HCT116 (cell line): ENCODE measurements at regions not wholly inside any gene's neighbourhood (a gene's known extent, or its start where the extent isn't known, plus 50 kb on each side); places are given as distances from the start of the nearest gene placed in this dataset.
"Not testable (repeated sequence)": the region's sequence is repeated elsewhere in the genome, so short reads cannot be mapped to it uniquely, and the experiment has no call there.

Experiments
- ATAC-seq: fragments of 200-7000 bp; cut with Tn5 transposase; 2 replicates; pipeline ENCODE4 v1.9.1; 2020; ENCODE audit warnings: mild to moderate bottlenecking, moderate library complexity
- BruUV-seq: library from RNA; stranded (reverse); fragments of 400-500 nt; replicated peaks from 2 replicates; lab custom pipeline; 2021; lab: Mats Ljungman, UMichigan
- CTCF ChIA-PET: fragments of 300-600 bp; sonication (Branson Sonifier 250); formaldehyde crosslinking; loops from one replicate; lab custom pipeline; 2021; ENCODE audit warnings: antibody characterized with exemption; lab: Charles Lee
- POLR2A ChIA-PET: fragments of 300-600, 350-600 bp; sonication (Branson Sonifier 250); formaldehyde crosslinking; loops from one replicate; lab custom pipeline; 2021; ENCODE audit warnings: antibody characterized with exemption; lab: Charles Lee
- RAD21 ChIA-PET, 2 experiments: fragments of 300-600 bp; sonication (Branson Sonifier 250); formaldehyde crosslinking; loops; one replicate each; lab custom pipeline; 2023; ENCODE audit warnings: low total read pairs in 2 of 2; ENCODE audit not compliant: uncharacterized antibody in 2 of 2, unreplicated experiment in 2 of 2, low non-redundant PET in 1 of 2; lab: Charles Lee
- DNase-seq: peaks from one replicate; pipeline ENCODE4 v3.0.0-alpha.2; 2010; ENCODE audit warnings: low read depth, low spot score
- H2AFZ ChIP-seq: fragments of 200-600 bp; shearing (Covaris generic), sonication (generic); 2 replicates; pipeline ENCODE4 v1.6.1; 2017; ENCODE audit warnings: low read depth, mixed run types, mixed read lengths, antibody characterized with exemption, low read length; ENCODE audit not compliant: poor library complexity, severe bottlenecking
- H3K27ac ChIP-seq: 2 replicates; pipeline ENCODE4 v1.5.1; 2012; ENCODE audit warnings: low read depth, low read length
- H3K27me3 ChIP-seq: fragments of 200-600 bp; sonication (generic); 2 replicates; pipeline ENCODE4 v1.6.1; 2016; ENCODE audit warnings: mixed run types, low read length, mixed read lengths; ENCODE audit not compliant: insufficient read depth
- H3K36me3 ChIP-seq, 2 experiments: fragments of 200-500 bp in 1 of 2; fragments of 200-600 bp in 1 of 2; sonication (Bioruptor generic) in 1 of 2; sonication (generic) in 1 of 2; 2 replicates each; pipeline versions ENCODE4 v1.5.1 to v1.6.1; 2014 to 2016; ENCODE audit warnings: low read length in 2 of 2, inconsistent platforms in 1 of 2, mixed read lengths in 1 of 2, mixed run types in 1 of 2; ENCODE audit not compliant: insufficient read depth in 2 of 2, control insufficient read depth in 1 of 2
- H3K4me1 ChIP-seq, 2 experiments: fragments of 200-600 bp in 1 of 2; sonication (generic) in 1 of 2; 2 replicates each; pipeline versions ENCODE4 v1.5.1 to v1.6.1; 2012 to 2017; ENCODE audit warnings: low read length in 2 of 2, inconsistent platforms in 1 of 2, mild to moderate bottlenecking in 1 of 2, mixed read lengths in 1 of 2, mixed run types in 1 of 2, moderate library complexity in 1 of 2; ENCODE audit not compliant: insufficient read depth in 2 of 2, control insufficient read depth in 1 of 2
- H3K4me2 ChIP-seq: fragments of 200-600 bp; sonication (generic); 2 replicates; pipeline ENCODE4 v1.6.1; 2017; ENCODE audit warnings: mixed run types, low read length, mixed read lengths
- H3K4me3 ChIP-seq, 2 experiments: fragments of 200-600 bp in 1 of 2; sonication (generic) in 1 of 2; replicated peaks in 1 of 2; 2 replicates each; pipeline ENCODE4 v1.5.1; 2011 to 2016; ENCODE audit warnings: low read length in 2 of 2, control low read depth in 1 of 2, low read depth in 1 of 2, mild to moderate bottlenecking in 1 of 2, mixed read lengths in 1 of 2, mixed run types in 1 of 2
- H3K79me2 ChIP-seq: fragments of 200-600 bp; sonication (generic); 2 replicates; pipeline ENCODE4 v1.6.1; 2017; ENCODE audit warnings: mild to moderate bottlenecking, mixed run types, low read length, moderate library complexity, mixed read lengths; ENCODE audit not compliant: insufficient read depth
- H3K9ac ChIP-seq: fragments of 200-600 bp; sonication (generic); 2 replicates; pipeline ENCODE4 v1.6.1; 2016; ENCODE audit warnings: low read length, mixed read lengths
- H3K9me2 ChIP-seq: fragments of 200-600 bp; sonication (generic), shearing (Covaris generic); 2 replicates; pipeline ENCODE4 v1.6.1; 2017; ENCODE audit warnings: mixed run types, mild to moderate bottlenecking, moderate library complexity; ENCODE audit not compliant: insufficient read depth
- H3K9me3 ChIP-seq, 2 experiments: fragments of 200-500 bp in 1 of 2; fragments of 200-600 bp in 1 of 2; sonication (Bioruptor generic) in 1 of 2; sonication (generic) in 1 of 2; 2 replicates each; pipeline ENCODE4 v1.6.1; 2014 to 2017; ENCODE audit warnings: low read length in 2 of 2, mixed read lengths in 2 of 2, inconsistent platforms in 1 of 2, low read depth in 1 of 2, mild to moderate bottlenecking in 1 of 2, mixed run types in 1 of 2, moderate library complexity in 1 of 2; ENCODE audit not compliant: control insufficient read depth in 1 of 2, insufficient read depth in 1 of 2
- H4K20me1 ChIP-seq: fragments of 200-600 bp; sonication (generic), shearing (Covaris generic); 2 replicates; pipeline ENCODE4 v1.6.1; 2017; ENCODE audit warnings: mixed run types, mild to moderate bottlenecking, moderate library complexity; ENCODE audit not compliant: insufficient read depth
- RAD21 ChIP-seq: IDR thresholded peaks from 2 replicates; pipeline ENCODE4 v1.6.1; 2012; ENCODE audit warnings: low read depth, mild to moderate bottlenecking
- SP1 ChIP-seq: IDR thresholded peaks from 2 replicates; pipeline ENCODE4 v1.6.1; 2012; ENCODE audit warnings: low read depth
- TCF7L2 ChIP-seq: IDR thresholded peaks from 2 replicates; pipeline ENCODE4 v1.7.0; 2011; ENCODE audit warnings: borderline replicate concordance, inconsistent platforms; ENCODE audit not compliant: insufficient read depth, insufficient read length; ENCODE audit errors: extremely low read depth
- ZBTB33 ChIP-seq: IDR thresholded peaks from 2 replicates; pipeline ENCODE4 v1.6.1; 2011; ENCODE audit warnings: mild to moderate bottlenecking, low read length, moderate library complexity; ENCODE audit not compliant: insufficient replicate concordance; ENCODE audit errors: extremely low read depth
- intact Hi-C: fragments of 100-400 bp; cut with micrococcal nuclease; formaldehyde crosslinking; loops from 2 replicates; pipeline ENCODE4 v1.10.0; 2022

GRCh38 chr18:59038295-59039039, 101.2 kb upstream of the SEC11C start:
- Histone ChIP-seq H3K4me1 (no peaks in the 10 kb centered on the region), H3K9ac (no peak overlapping the region), H4K20me1 (no peaks in the 10 kb centered on the region), H3K9me2 (no peaks in the 10 kb centered on the region), H3K4me2 (no peak overlapping the region)
- intact Hi-C loops = no loop called here
- POLR2A ChIA-PET = no interaction called here
- TF ChIP-seq TCF7L2 = no peak
- no peak for TF ChIP-seq RAD21
- no peak for TF ChIP-seq SP1
- no peak for TF ChIP-seq ZBTB33
- TF ChIP-seq, all 23 proteins: peak for 0
- no peak for DNase-seq
- no peak overlapping the region for H3K27ac ChIP-seq
- no peak overlapping the region for H2AFZ ChIP-seq
- no peaks in the 10 kb centered on the region for H3K36me3 ChIP-seq
- H3K9me3 ChIP-seq = no peaks in the 10 kb centered on the region
- no TSS peak for BruUV-seq
- ChIA-PET RAD21 (no interaction called here), CTCF (no interaction called here)
- ATAC-seq = no peak
- no peak overlapping the region for H3K4me3 ChIP-seq
- H3K79me2 ChIP-seq = no peaks in the 10 kb centered on the region
- no peaks in the 10 kb centered on the region for H3K27me3 ChIP-seq

GRCh38 chr18:59039040-59039320, 100.7 kb upstream of the SEC11C start:
- POLR2A ChIA-PET = not testable (repeated sequence)

More at GRCh38 chr18:59039040-59039320, 100.7 kb upstream of the SEC11C start:
- RAD21 ChIA-PET, H2AFZ ChIP-seq, CTCF ChIA-PET, DNase-seq, ATAC-seq, intact Hi-C loops, H3K9me3 ChIP-seq, H3K79me2 ChIP-seq, H3K27me3 ChIP-seq, H3K4me3 ChIP-seq, BruUV-seq, H3K36me3 ChIP-seq, H3K4me2 ChIP-seq, H3K9ac ChIP-seq, H3K27ac ChIP-seq, H3K9me2 ChIP-seq, H4K20me1 ChIP-seq, H3K4me1 ChIP-seq: not testable (repeated sequence)
